OCI-LY3 (cell line): ENCODE measurements at regions not wholly inside any gene's neighbourhood (a gene's known extent, or its start where the extent isn't known, plus 50 kb on each side); places are given as distances from the start of the nearest gene placed in this dataset.

Experiments
- H2AFZ ChIP-seq: fragments of 200-600, 300-600 bp; shearing (Covaris generic); 2 replicates; pipeline ENCODE4 v1.6.0; 2014; ENCODE audit warnings: antibody characterized with exemption, low read depth, low read length
- H3K27ac ChIP-seq: fragments of 200-600, 300-600 bp; sonication (generic); 2 replicates; pipeline ENCODE4 v1.5.1; 2014; ENCODE audit warnings: mild to moderate bottlenecking, low read length, moderate library complexity, mixed read lengths
- H3K27me3 ChIP-seq: fragments of 200-600, 300-600 bp; sonication (generic); 2 replicates; pipeline ENCODE4 v1.6.1; 2014; ENCODE audit warnings: low read depth, low read length, mixed read lengths
- H3K36me3 ChIP-seq: fragments of 200-600, 300-600 bp; sonication (generic); replicated peaks from 2 replicates; pipeline ENCODE3; 2014; ENCODE audit warnings: low read depth, low read length, mixed read lengths
- H3K4me1 ChIP-seq: fragments of 300-600, 200-600 bp; sonication (generic); 2 replicates; pipeline ENCODE4 v1.6.1; 2014; ENCODE audit warnings: low read length, mixed read lengths
- H3K4me2 ChIP-seq: fragments of 200-600, 300-600 bp; sonication (generic); 2 replicates; pipeline ENCODE4 v1.6.1; 2014; ENCODE audit warnings: low read length, mixed read lengths
- H3K4me3 ChIP-seq: fragments of 300-600, 200-600 bp; sonication (generic); 2 replicates; pipeline ENCODE4 v1.5.1; 2014; ENCODE audit warnings: antibody characterized with exemption, mild to moderate bottlenecking, low read length, moderate library complexity
- H3K79me2 ChIP-seq: fragments of 300-600, 200-600 bp; shearing (Covaris generic); 2 replicates; pipeline ENCODE4 v1.6.1; 2014; ENCODE audit warnings: mild to moderate bottlenecking, low read length, mixed read lengths
- H3K9ac ChIP-seq: fragments of 300-600, 200-600 bp; shearing (Covaris generic); 2 replicates; pipeline ENCODE4 v1.6.0; 2014; ENCODE audit warnings: mild to moderate bottlenecking, low read length, moderate library complexity
- H3K9me3 ChIP-seq: fragments of 200-600, 300-600 bp; shearing (Covaris generic); 2 replicates; pipeline ENCODE4 v1.6.1; 2014; ENCODE audit warnings: low read length, mixed read lengths; ENCODE audit not compliant: insufficient read depth
- H4K20me1 ChIP-seq: fragments of 200-600, 300-600 bp; sonication (generic); 2 replicates; pipeline ENCODE4 v1.6.1; 2016; ENCODE audit warnings: low read length, mixed read lengths; ENCODE audit not compliant: insufficient read depth
- CTCF ChIP-seq: fragments of 200-600, 300-600 bp; sonication (generic); IDR thresholded peaks from 2 replicates; pipeline ENCODE4 v1.5.1; 2014; ENCODE audit warnings: antibody characterized with exemption, low read length, low read depth
- EZH2phosphoT487 ChIP-seq: fragments of 200-600 bp; shearing (Covaris generic); IDR thresholded peaks from 2 replicates; pipeline ENCODE4 v1.6.1; 2018; ENCODE audit warnings: antibody characterized with exemption, mixed run types, low read depth

- Histone ChIP-seq H3K27ac (no peak overlapping the region), H3K4me1 (no peaks in the 10 kb centered on the region), H3K27me3 (peaks cover 6% of the 10 kb centered on the region), H3K4me3 (no peak overlapping the region), H3K9ac (no peak overlapping the region), H2AFZ (no peak overlapping the region), H3K79me2 (no peaks in the 10 kb centered on the region), H4K20me1 (no peaks in the 10 kb centered on the region), H3K9me3 (no peaks in the 10 kb centered on the region), H3K4me2 (no peak overlapping the region), H3K36me3 (no peaks in the 10 kb centered on the region)
- TF ChIP-seq CTCF = no peak
These were observed 63.5 kb upstream of the WNT11 start for GRCh38 chr11:76269661-76270261.

- Histone ChIP-seq H3K27me3 (peaks cover 1% of the 10 kb centered on the region), H3K36me3 (no peaks in the 10 kb centered on the region), H3K27ac (no peak overlapping the region), H2AFZ (no peak overlapping the region), H3K9me3 (no peaks in the 10 kb centered on the region), H3K79me2 (no peaks in the 10 kb centered on the region), H3K4me1 (no peaks in the 10 kb centered on the region), H3K4me3 (no peak overlapping the region), H4K20me1 (no peaks in the 10 kb centered on the region), H3K9ac (no peak overlapping the region), H3K4me2 (no peak overlapping the region)
- TF ChIP-seq CTCF (no peak), EZH2phosphoT487 (no peak)
These were observed 62.9 kb upstream of the WNT11 start for GRCh38 chr11:76269247-76269646.

GRCh38 chr11:76268498-76268897, 62.2 kb upstream of the WNT11 start:
- TF ChIP-seq EZH2phosphoT487 (no peak), CTCF (no peak)
- no peak overlapping the region for H3K4me2 ChIP-seq
- H3K4me3 ChIP-seq = no peak overlapping the region

GRCh38 chr11:76267556-76267955, 61.3 kb upstream of the WNT11 start:
- no peaks in the 10 kb centered on the region for H3K9me3 ChIP-seq
- H3K4me1 ChIP-seq = no peaks in the 10 kb centered on the region
- TF ChIP-seq CTCF = no peak
- no peak for TF ChIP-seq EZH2phosphoT487
- H3K4me3 ChIP-seq = no peak overlapping the region
- H3K9ac ChIP-seq = no peak overlapping the region
- peaks cover 11% of the 10 kb centered on the region for H3K27me3 ChIP-seq
- H2AFZ ChIP-seq = no peak overlapping the region
- H3K36me3 ChIP-seq = no peaks in the 10 kb centered on the region
- H3K79me2 ChIP-seq = no peaks in the 10 kb centered on the region
- no peak overlapping the region for H3K4me2 ChIP-seq
- no peak overlapping the region for H3K27ac ChIP-seq
- H4K20me1 ChIP-seq = no peaks in the 10 kb centered on the region

More at GRCh38 chr11:76268498-76268897, 62.2 kb upstream of the WNT11 start:
- Histone ChIP-seq H4K20me1 (no peaks in the 10 kb centered on the region), H2AFZ (no peak overlapping the region), H3K79me2 (no peaks in the 10 kb centered on the region), H3K27me3 (0 out of 2 replicates have a peak, but pooled peaks cover 4% of the 10 kb centered on the region), H3K4me1 (no peaks in the 10 kb centered on the region), H3K27ac (no peak overlapping the region), H3K36me3 (no peaks in the 10 kb centered on the region), H3K9ac (no peak overlapping the region), H3K9me3 (no peaks in the 10 kb centered on the region)
